ENCODE measurements at regions not wholly inside any gene's neighbourhood (a gene's known extent, or its start where the extent isn't known, plus 50 kb on each side); places are given as distances from the start of the nearest gene placed in this dataset.

DNA sequence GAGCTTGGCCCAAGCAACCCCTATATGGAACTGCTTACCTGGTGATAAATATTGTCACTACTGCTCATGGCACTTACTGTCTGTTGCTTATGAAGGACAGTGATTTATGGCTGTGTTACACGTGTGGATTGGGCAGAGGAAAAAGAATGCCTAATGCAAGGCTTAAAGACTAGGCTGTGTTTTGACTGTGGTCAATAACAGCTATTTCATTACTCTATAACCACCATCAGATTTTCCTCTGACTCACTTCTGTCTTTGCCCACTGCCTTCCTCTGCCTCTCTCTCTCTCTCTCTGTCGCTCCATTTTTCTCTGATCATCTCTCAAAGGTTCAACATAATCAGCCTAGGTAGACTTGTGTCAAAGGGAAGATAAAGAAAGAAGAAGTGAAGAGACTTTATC lies 96.2 kb downstream of the TLR4 start:
- TF ChIP-seq, protein P1, sequence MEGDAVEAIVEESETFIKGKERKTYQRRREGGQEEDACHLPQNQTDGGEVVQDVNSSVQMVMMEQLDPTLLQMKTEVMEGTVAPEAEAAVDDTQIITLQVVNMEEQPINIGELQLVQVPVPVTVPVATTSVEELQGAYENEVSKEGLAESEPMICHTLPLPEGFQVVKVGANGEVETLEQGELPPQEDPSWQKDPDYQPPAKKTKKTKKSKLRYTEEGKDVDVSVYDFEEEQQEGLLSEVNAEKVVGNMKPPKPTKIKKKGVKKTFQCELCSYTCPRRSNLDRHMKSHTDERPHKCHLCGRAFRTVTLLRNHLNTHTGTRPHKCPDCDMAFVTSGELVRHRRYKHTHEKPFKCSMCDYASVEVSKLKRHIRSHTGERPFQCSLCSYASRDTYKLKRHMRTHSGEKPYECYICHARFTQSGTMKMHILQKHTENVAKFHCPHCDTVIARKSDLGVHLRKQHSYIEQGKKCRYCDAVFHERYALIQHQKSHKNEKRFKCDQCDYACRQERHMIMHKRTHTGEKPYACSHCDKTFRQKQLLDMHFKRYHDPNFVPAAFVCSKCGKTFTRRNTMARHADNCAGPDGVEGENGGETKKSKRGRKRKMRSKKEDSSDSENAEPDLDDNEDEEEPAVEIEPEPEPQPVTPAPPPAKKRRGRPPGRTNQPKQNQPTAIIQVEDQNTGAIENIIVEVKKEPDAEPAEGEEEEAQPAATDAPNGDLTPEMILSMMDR (IDR thresholded peaks at IDR 0.05; ENCODE audit: poor library complexity, severe bottlenecking), result no peak
- TF ChIP-seq TAF1 (IDR thresholded peaks at IDR 0.05; ENCODE audit: low read depth) (no peak), SMC3 (conservative IDR thresholded peaks at IDR 0.05; ENCODE audit: poor library complexity) (no peak), EZH2 (IDR thresholded peaks at IDR 0.05; ENCODE audit: borderline replicate concordance, insufficient read depth, low read length, poor library complexity, severe bottlenecking) (no peak)

Measured in neural cell (in vitro differentiated cells).